HG02884 (cell line): ENCODE measurements at regions not wholly inside any gene's neighbourhood (a gene's known extent, or its start where the extent isn't known, plus 50 kb on each side); places are given as distances from the start of the nearest gene placed in this dataset.

ENCODE experiments used
- ATAC-seq: cut with Tn5 transposase; IDR thresholded peaks from one replicate; pipeline ENCODE4 v1.9.1; 2021; ENCODE audit warnings: mild to moderate bottlenecking, moderate library complexity; ENCODE audit not compliant: unreplicated experiment

DNA sequence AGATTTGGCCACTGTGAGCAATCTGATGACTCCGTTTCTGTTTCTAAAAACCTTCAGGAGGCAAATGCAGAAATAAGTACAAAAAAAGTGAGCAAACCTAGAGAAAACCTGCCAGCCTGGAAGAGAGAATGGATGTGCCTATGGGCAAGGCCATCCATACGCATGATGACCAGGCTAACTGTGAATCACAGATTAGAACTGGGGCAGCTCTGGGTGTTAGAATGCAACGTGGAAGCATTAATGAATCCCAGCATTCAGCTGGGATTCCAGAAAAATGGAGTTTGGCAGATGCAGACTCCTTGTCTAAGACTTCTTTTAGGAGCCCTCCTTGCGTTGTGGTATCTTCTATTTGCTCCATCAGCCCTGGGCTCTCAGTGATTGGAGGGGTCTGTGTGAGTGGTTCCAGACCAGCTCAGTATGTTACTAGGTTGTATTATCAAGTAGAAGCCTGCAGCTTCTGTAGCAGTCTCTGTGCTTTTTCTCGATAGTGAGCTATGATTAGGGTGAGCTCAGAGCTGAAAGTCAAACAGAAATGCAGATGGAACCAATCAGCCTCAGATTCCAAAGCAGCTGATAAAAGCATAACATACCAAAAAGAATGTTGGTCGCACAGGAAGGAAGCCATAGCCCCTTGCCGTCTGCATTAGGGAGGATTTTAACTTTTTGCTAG is 154.0 kb downstream of the PSMG1 start:
- no peak for ATAC-seq

DNA sequence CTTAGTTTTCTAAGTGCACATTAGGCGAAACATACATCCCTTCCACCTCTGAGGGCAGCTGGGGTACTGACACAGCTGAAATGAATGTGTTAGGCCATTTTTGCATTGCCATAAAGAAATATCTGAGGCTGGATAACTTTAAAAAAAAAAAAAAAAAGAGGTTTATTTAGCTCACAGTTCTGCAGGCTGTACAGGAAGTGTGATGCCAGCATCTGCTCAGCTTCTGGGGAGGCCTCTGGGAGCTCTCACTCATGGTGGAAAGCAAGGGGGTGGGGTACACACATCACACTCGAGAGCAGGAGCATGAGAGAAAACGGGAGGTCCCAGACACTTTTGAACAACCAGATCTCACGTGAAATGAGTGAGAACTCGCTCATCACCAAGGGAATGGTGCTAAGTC is 158.1 kb downstream of the PSMG1 start:
- ATAC-seq, result no peak

DNA sequence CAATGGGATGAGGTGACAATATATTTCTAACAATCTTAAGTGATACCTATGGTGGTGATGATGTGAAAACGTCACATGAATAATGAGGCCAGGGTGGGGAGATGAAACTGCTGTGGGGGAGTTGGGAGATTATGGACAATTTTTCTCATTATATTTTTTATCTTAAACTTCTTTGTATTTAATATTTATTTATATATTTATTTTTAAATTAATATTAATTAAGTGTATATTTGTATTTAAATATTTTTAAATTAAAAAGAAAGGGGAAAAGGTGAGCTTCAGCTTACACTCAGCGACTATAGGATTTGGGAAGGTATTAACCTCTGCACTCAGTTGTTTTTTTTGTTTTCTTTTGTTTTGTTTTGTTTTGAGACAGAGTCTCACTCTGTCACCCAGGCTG is 158.7 kb downstream of the PSMG1 start:
- no peak for ATAC-seq

- no peak for ATAC-seq
Measured at GRCh38 chr21:39022863-39023693, 160.2 kb downstream of the PSMG1 start.

- no peak for ATAC-seq
Measured at GRCh38 chr21:39022466-39022862, 160.8 kb downstream of the PSMG1 start.

- ATAC-seq, result no peak
Measured at GRCh38 chr21:39022035-39022434, 161.2 kb downstream of the PSMG1 start.

DNA sequence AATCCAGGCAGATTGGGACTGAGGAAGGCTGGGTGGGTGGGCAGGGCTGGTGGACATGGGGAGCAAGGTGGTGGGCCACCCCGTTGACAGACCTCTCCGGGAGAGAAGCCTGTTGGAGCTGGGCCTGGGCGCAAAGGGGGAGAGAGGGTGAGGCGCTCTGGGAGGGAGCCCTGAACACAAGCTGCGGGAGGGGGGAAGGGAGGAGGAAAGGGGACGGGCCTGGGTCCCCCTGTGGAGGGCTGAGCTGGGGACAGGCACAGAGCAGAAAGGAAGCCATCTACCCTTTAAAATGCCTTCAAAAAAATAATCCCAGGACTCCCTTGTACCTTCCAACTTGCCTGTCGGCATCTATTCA is 161.8 kb downstream of the PSMG1 start:
- no peak for ATAC-seq

DNA sequence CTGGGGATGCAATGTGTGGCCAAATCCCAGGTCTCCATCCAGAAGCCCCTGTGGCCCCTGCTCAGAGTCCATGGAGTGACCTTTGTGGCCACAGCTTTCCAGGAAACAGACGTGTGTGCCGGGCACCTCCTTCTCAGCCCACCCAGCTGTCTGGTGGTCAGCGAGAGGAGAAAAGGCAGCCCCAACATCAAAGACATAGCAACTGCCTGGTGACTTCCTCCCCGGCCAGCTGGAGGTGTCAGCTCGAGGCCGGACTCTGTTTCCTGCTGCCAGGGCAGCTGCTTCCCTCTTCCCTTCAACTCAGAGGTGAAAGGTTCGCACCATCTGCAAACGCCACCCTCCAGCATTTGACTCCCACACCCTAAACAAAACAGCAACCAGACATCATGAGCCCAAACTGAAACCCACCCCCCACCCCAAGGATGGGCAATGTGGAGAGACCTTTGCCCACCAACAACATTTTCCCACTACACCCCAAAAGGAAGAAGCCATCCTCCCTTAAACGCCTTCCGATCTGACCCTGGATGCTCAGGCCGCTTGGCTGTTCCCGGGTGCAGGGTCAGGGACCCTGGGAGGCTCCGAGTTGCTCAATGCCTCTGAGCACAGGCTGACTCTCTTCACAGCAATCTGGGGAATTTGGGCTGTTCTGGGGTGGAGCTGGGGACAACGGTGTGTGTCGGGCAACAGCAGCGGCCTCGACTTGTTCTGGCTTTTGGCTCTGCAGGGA is 162.3 kb downstream of the PSMG1 start:
- no peak for ATAC-seq

DNA sequence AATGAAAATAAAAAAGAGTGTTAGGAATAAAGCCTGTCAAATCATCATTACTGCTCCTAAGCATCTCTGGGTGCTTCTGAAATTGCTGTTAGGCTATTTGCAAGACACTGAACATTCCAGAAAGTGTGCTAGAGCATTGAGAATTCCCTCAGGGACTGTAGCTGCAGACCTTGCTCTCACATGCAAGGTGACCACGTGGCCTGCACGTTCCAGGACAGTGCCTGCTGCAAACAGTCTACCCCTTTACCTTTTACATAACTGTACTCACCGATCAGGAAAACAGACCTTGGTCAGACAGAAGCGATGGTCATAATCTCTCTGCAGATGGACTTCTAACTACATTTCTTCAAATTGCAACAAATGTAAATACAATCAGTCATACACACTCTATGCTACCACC is 164.5 kb downstream of the PSMG1 start:
- no peak for ATAC-seq

GRCh38 chr21:39016740-39017315 is 166.4 kb downstream of the PSMG1 start:
- ATAC-seq, result peak; percentile 86

DNA sequence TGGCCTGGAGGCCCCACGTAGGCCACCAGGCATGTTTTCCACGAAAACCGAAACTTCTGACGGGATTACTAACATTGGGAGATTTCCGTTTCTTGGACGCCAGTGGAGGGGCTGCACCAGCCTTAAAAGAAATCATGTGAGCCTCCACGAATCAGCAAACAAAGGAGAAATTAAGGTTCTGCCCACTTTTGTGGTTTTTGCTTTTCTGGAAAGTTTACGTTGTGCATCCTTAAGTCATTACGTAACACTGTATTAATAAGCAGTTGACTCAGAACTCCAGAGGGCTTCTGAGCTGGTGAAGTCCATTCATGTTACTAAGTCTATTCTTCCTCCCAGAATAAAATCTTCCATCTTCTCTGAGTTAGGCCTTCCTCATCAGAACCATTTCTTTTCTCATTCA is 168.5 kb downstream of the PSMG1 start:
- ATAC-seq, result no peak

DNA sequence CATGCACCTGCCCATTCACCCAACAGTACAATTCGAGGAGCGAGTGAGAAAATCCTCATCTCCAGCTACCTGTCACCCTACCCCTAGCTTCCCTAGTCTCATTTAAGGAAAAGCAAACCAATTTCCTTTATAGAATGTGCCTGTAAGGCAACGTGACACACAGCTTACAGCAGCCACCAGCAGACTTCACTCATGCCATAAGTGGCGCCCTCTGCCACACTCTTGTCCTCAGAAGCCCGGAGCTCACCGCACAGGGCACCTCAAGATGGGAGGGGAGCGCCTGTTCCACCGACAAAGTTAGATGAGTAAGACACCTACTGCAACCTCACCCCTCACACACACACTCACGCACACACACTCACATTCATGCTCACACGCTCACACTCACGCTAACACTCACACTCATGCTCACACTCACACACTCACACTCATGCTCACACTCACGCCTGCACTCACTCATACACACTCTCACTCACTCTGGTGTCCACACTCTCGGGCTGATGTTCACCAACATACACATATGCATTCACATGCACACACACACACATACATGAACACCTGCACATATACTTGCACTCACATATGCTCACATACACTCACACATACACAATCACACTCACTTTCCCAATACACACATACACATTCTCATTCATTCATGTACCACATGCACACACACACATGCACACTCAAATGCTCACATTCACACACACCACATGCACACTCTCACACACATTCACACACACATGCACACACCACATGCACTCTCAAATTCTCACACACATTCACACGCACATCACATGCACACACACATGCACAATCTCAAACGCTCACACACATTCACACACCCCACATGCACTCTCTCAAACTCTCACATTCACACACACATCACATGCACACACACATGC is 170.7 kb downstream of the PSMG1 start:
- ATAC-seq, result no peak

GRCh38 chr21:39011911-39012310 is 171.3 kb downstream of the PSMG1 start:
- no peak for ATAC-seq

GRCh38 chr21:39010629-39011404 is 172.4 kb downstream of the PSMG1 start:
- ATAC-seq, result no peak

GRCh38 chr21:39009587-39010225 is 173.5 kb downstream of the PSMG1 start:
- no peak for ATAC-seq

- no peak for ATAC-seq
Measured at GRCh38 chr21:39007985-39008384, 175.3 kb downstream of the PSMG1 start.

- ATAC-seq, result no peak
Measured at GRCh38 chr21:39007532-39007931, 175.7 kb downstream of the PSMG1 start.

- no peak for ATAC-seq
Measured at GRCh38 chr21:39006571-39007311, 176.5 kb downstream of the PSMG1 start.

DNA sequence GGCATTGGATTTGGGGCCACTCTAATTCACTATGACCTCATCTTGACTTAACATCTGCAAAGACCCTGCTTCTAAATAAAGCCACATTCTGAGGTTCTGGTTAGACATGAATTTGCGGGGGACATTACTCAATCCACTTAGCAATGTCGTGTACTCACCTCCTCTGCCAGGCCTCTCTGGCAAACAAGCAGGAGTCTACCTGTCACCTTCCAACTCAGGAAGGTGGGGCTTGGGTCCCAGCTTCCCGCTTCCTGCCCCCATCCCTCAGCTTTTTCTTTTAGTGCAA is 177.8 kb downstream of the PSMG1 start:
- no peak for ATAC-seq
